SK-N-SH (cell line): ENCODE measurements at regions not wholly inside any gene's neighbourhood (a gene's known extent, or its start where the extent isn't known, plus 50 kb on each side); places are given as distances from the start of the nearest gene placed in this dataset.

ENCODE experiments used
- CTCF ChIA-PET: fragments of 300-600, 350-600 bp; formaldehyde crosslinking; extraction: SDS; loops from one replicate; lab custom pipeline; 2021; lab: Yijun Ruan, JAX
- POLR2A ChIA-PET: fragments of 350-600 bp; sonication (Branson Sonifier 250); formaldehyde crosslinking; extraction: SDS; loops from one replicate; lab custom pipeline; 2020; ENCODE audit warnings: antibody characterized with exemption, inconsistent platforms; lab: Yijun Ruan, JAX
- DNase-seq: peaks from one replicate; pipeline ENCODE4 v3.0.0; 2012
- H2AFZ ChIP-seq: fragments of 200-600 bp; sonication (generic); 2 replicates; pipeline ENCODE4 v1.8.1; 2016; ENCODE audit warnings: antibody characterized with exemption, mild to moderate bottlenecking, low read depth
- H3F3A ChIP-seq: fragments of 200-600 bp; sonication (generic); replicated peaks from 2 replicates; pipeline ENCODE3; 2016; ENCODE audit warnings: antibody characterized with exemption, mild to moderate bottlenecking; ENCODE audit not compliant: insufficient read depth
- H3K27ac ChIP-seq, 2 experiments: fragments of 200-500 bp in 1 of 2; fragments of 200-600 bp in 1 of 2; sonication (Bioruptor generic) in 1 of 2; sonication (generic), shearing (Covaris generic) in 1 of 2; 2 replicates each; pipeline versions ENCODE4 v1.5.1 to v1.6.1; 2014 to 2016; ENCODE audit warnings: low read depth in 2 of 2, inconsistent platforms in 1 of 2, low read length in 1 of 2, mild to moderate bottlenecking in 1 of 2, mixed read lengths in 1 of 2
- H3K27me3 ChIP-seq: fragments of 200-600 bp; sonication (generic), shearing (Covaris generic); 2 replicates; pipeline ENCODE4 v1.6.1; 2016; ENCODE audit warnings: mixed run types; ENCODE audit not compliant: insufficient read depth
- H3K36me3 ChIP-seq, 2 experiments: fragments of 200-500 bp in 1 of 2; fragments of 200-600 bp in 1 of 2; sonication (Bioruptor generic) in 1 of 2; sonication (generic) in 1 of 2; replicated peaks in 1 of 2; 2 replicates each; pipeline versions ENCODE3 to v1.5.1; 2014 to 2016; ENCODE audit warnings: low read length in 1 of 2, mild to moderate bottlenecking in 1 of 2; ENCODE audit not compliant: insufficient read depth in 2 of 2, control insufficient read depth in 1 of 2
- H3K4me1 ChIP-seq, 2 experiments: fragments of 200-500 bp in 1 of 2; fragments of 200-600 bp in 1 of 2; sonication (Bioruptor generic) in 1 of 2; sonication (generic), shearing (Covaris generic) in 1 of 2; 2 replicates each; pipeline versions ENCODE4 v1.5.1 to v1.6.1; 2014 to 2016; ENCODE audit warnings: low read depth in 1 of 2, low read length in 1 of 2, mixed run types in 1 of 2; ENCODE audit not compliant: insufficient read depth in 2 of 2, control insufficient read depth in 1 of 2
- H3K4me2 ChIP-seq: fragments of 200-600 bp; sonication (generic), shearing (Covaris generic); 2 replicates; pipeline ENCODE4 v1.6.1; 2017; ENCODE audit warnings: mixed run types
- H3K4me3 ChIP-seq, 2 experiments: fragments of 200-500 bp in 1 of 2; fragments of 200-600 bp in 1 of 2; sonication (Bioruptor generic) in 1 of 2; sonication (generic), shearing (Covaris generic) in 1 of 2; 2 replicates each; pipeline versions ENCODE4 v1.5.1 to v1.8.1; 2014 to 2016; ENCODE audit warnings: low read depth in 2 of 2, inconsistent platforms in 1 of 2, low read length in 1 of 2, mild to moderate bottlenecking in 1 of 2, mixed read lengths in 1 of 2, moderate library complexity in 1 of 2
- H3K79me2 ChIP-seq: fragments of 200-600 bp; sonication (generic); 2 replicates; pipeline ENCODE4 v1.8.1; 2017; ENCODE audit warnings: mild to moderate bottlenecking; ENCODE audit not compliant: insufficient read depth
- H3K9ac ChIP-seq: fragments of 200-600 bp; sonication (generic); 2 replicates; pipeline ENCODE4 v1.6.1; 2017; ENCODE audit warnings: mixed run types
- H3K9me2 ChIP-seq: fragments of 200-600 bp; sonication (generic); 2 replicates; pipeline ENCODE4 v1.6.1; 2017; ENCODE audit warnings: mixed run types
- H3K9me3 ChIP-seq: fragments of 200-600 bp; sonication (generic); 2 replicates; pipeline ENCODE4 v1.6.1; 2017; ENCODE audit warnings: mixed run types, mild to moderate bottlenecking, moderate library complexity
- H4K20me1 ChIP-seq: fragments of 200-600 bp; sonication (generic); 2 replicates; pipeline ENCODE4 v1.6.1; 2017; ENCODE audit warnings: mild to moderate bottlenecking, mixed run types; ENCODE audit not compliant: insufficient read depth
- CTCF ChIP-seq: fragments of 200-600 bp; sonication (generic); IDR thresholded peaks from 2 replicates; pipeline ENCODE4 v1.6.1; 2017; ENCODE audit warnings: antibody characterized with exemption, mild to moderate bottlenecking, moderate library complexity
- ELF1 ChIP-seq: IDR thresholded peaks from 2 replicates; pipeline ENCODE4 v1.4.0; 2012
- EP300 ChIP-seq, 2 experiments: IDR thresholded peaks; 2 replicates each; pipeline versions ENCODE4 v1.4.0 to v1.6.1; 2012; ENCODE audit warnings: borderline replicate concordance in 1 of 2, low read depth in 1 of 2, low read length in 1 of 2
- EZH2phosphoT487 ChIP-seq: fragments of 200-600 bp; sonication (generic); IDR thresholded peaks from 2 replicates; pipeline ENCODE4 v1.6.1; 2017; ENCODE audit warnings: low read depth, mixed run types, mild to moderate bottlenecking, antibody characterized with exemption, moderate library complexity, borderline replicate concordance
- GATA2 ChIP-seq: sonication (generic); formaldehyde crosslinking; IDR thresholded peaks from 2 replicates; pipeline ENCODE4 v1.5.0; 2020; ENCODE audit warnings: mild to moderate bottlenecking, missing genetic modification reagents
- MEF2A ChIP-seq: IDR thresholded peaks from 2 replicates; pipeline ENCODE4 v1.4.0; 2012; ENCODE audit warnings: low read depth, borderline replicate concordance
- NRF1 ChIP-seq: IDR thresholded peaks from 2 replicates; pipeline ENCODE4 v1.6.1; 2012; ENCODE audit warnings: low read depth, mild to moderate bottlenecking, low read length
- RFX5 ChIP-seq: IDR thresholded peaks from 2 replicates; pipeline ENCODE4 v1.6.1; 2012; ENCODE audit warnings: mild to moderate bottlenecking, improper control_type of control experiment, low read length
- RXRA ChIP-seq: IDR thresholded peaks from 2 replicates; pipeline ENCODE4 v1.4.0; 2012; ENCODE audit warnings: low read depth, mild to moderate bottlenecking, borderline replicate concordance
- TAF1 ChIP-seq: IDR thresholded peaks from 2 replicates; pipeline ENCODE4 v1.6.1; 2012; ENCODE audit warnings: low read depth, mild to moderate bottlenecking, low read length, moderate library complexity, borderline replicate concordance
- TEAD4 ChIP-seq: IDR thresholded peaks from 2 replicates; pipeline ENCODE4 v1.4.0; 2012; ENCODE audit warnings: mild to moderate bottlenecking, borderline replicate concordance; ENCODE audit not compliant: insufficient read depth
- USF2 ChIP-seq: fragments of 150-350 bp; IDR thresholded peaks from 2 replicates; pipeline ENCODE4 v1.6.1; 2017; ENCODE audit warnings: antibody characterized with exemption, low read length, low read depth, borderline replicate concordance
- YY1 ChIP-seq: IDR thresholded peaks from 2 replicates; pipeline ENCODE4 v1.4.0; 2012; ENCODE audit warnings: low read depth, mild to moderate bottlenecking
- WGBS: methylation state at CpG from one replicate; pipeline ENCODE4 v1.1.6; 2017; ENCODE audit warnings: low lambda C conversion rate; 5-methylcytosine and 5-hydroxymethylcytosine counted together
- TF ChIP-seq, protein P1 (sequence below): IDR thresholded peaks from 2 replicates; pipeline ENCODE4 v1.4.0; 2012; ENCODE audit warnings: low read depth
- TF ChIP-seq, protein P2 (sequence below): IDR thresholded peaks from 2 replicates; pipeline ENCODE4 v1.4.0; 2012; ENCODE audit warnings: low read depth, borderline replicate concordance
- TF ChIP-seq, protein P3 (sequence below): IDR thresholded peaks from 2 replicates; pipeline ENCODE4; 2012

DNA sequence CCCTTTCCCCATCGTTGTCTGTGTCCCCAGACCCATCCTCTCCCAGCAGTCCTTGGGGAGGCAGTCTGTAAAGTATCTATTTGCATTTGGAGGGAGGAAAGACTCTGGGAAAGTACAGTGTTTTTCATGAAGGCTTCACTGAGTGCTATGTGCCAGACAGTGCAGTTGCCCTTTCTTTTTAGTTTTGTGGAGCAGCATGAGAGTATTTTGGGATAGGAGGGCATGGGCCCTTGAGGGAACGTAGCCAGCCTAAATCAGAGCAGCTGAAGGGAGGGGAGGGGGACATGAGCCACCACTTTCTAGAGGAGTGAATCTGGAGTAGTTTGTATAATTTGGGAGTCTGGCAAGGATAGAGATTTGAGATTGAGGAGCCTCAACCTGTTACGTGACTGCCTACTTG is 404.0 kb upstream of the KAZN start:
- Histone ChIP-seq H2AFZ (no peak overlapping the region), H3K9me2 (no peaks in the 10 kb centered on the region), H3F3A (no peaks in the 10 kb centered on the region), H3K4me3 (no peak overlapping the region), H3K27ac (no peak overlapping the region), H4K20me1 (no peaks in the 10 kb centered on the region), H3K4me2 (no peak overlapping the region), H3K79me2 (no peaks in the 10 kb centered on the region), H3K9ac (no peak overlapping the region), H3K9me3 (no peaks in the 10 kb centered on the region), H3K4me1 (no peaks in the 10 kb centered on the region), H3K36me3 (no peaks in the 10 kb centered on the region), H3K27me3 (no peaks in the 10 kb centered on the region)
- CTCF ChIA-PET: no interaction called here
- TF ChIP-seq NRF1: no peak
- TF ChIP-seq, protein P1, sequence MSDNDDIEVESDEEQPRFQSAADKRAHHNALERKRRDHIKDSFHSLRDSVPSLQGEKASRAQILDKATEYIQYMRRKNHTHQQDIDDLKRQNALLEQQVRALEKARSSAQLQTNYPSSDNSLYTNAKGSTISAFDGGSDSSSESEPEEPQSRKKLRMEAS: no peak
- no peak for TF ChIP-seq MEF2A
- TF ChIP-seq TEAD4: no peak
- TF ChIP-seq EP300 (IDR thresholded peaks at IDR 0.05; ENCODE audit: borderline replicate concordance in 1 of 2, low read depth in 1 of 2, low read length in 1 of 2): no peak
- no peak for DNase-seq
- POLR2A ChIA-PET: no interaction called here
- WGBS: 2% methylated on average over 3 of the region's 3 CpGs

GRCh38 chr1:14205066-14205465 is 393.4 kb upstream of the KAZN start:
- Histone ChIP-seq H3K9me3 (no peaks in the 10 kb centered on the region), H2AFZ (no peak overlapping the region), H3K36me3 (no peaks in the 10 kb centered on the region), H3K9me2 (no peaks in the 10 kb centered on the region), H3K9ac (no peak overlapping the region), H3F3A (no peaks in the 10 kb centered on the region), H3K79me2 (no peaks in the 10 kb centered on the region), H4K20me1 (no peaks in the 10 kb centered on the region), H3K4me2 (no peak overlapping the region), H3K4me3 (no peak overlapping the region)
- ChIA-PET CTCF (no interaction called here), POLR2A (no interaction called here)
- 14% methylated on average over 1 of the region's 1 CpG for WGBS
- DNase-seq: no peak
- TF ChIP-seq, protein P2, sequence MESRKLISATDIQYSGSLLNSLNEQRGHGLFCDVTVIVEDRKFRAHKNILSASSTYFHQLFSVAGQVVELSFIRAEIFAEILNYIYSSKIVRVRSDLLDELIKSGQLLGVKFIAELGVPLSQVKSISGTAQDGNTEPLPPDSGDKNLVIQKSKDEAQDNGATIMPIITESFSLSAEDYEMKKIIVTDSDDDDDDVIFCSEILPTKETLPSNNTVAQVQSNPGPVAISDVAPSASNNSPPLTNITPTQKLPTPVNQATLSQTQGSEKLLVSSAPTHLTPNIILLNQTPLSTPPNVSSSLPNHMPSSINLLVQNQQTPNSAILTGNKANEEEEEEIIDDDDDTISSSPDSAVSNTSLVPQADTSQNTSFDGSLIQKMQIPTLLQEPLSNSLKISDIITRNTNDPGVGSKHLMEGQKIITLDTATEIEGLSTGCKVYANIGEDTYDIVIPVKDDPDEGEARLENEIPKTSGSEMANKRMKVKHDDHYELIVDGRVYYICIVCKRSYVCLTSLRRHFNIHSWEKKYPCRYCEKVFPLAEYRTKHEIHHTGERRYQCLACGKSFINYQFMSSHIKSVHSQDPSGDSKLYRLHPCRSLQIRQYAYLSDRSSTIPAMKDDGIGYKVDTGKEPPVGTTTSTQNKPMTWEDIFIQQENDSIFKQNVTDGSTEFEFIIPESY: no peak
- TF ChIP-seq, all 33 proteins: peak for 0
- H3K27me3 ChIP-seq: no peaks in the 10 kb centered on the region
- no peaks in the 10 kb centered on the region for H3K4me1 ChIP-seq
- H3K27ac ChIP-seq: no peak overlapping the region

GRCh38 chr1:14215151-14215550 is 383.3 kb upstream of the KAZN start:
- no peaks in the 10 kb centered on the region for H3K27me3 ChIP-seq
- no peaks in the 10 kb centered on the region for H3K36me3 ChIP-seq
- H3K9me3 ChIP-seq: no peaks in the 10 kb centered on the region; the same call in 1 of the 2 replicates
- H3K27ac ChIP-seq: no peak overlapping the region
- no peaks in the 10 kb centered on the region for H4K20me1 ChIP-seq
- ChIA-PET CTCF (interaction anchor here (1.4 kb wide), 1 partner anchor 9 kb away, joined by 5 read pairs; no protein-coding TSS in a partner anchor), POLR2A (no interaction called here)
- no peaks in the 10 kb centered on the region for H3F3A ChIP-seq
- no peak overlapping the region for H3K4me2 ChIP-seq
- H3K79me2 ChIP-seq: no peaks in the 10 kb centered on the region
- DNase-seq: no peak
- H2AFZ ChIP-seq: no peak overlapping the region
- H3K9me2 ChIP-seq: no peaks in the 10 kb centered on the region
- H3K4me1 ChIP-seq: no peaks in the 10 kb centered on the region
- H3K4me3 ChIP-seq: no peak overlapping the region
- H3K9ac ChIP-seq: no peak overlapping the region
- TF ChIP-seq MEF2A (no peak), YY1 (no peak), TAF1 (no peak), CTCF (no peak), EZH2phosphoT487 (no peak), GATA2 (no peak), USF2 (no peak), EP300 (IDR thresholded peaks at IDR 0.05; ENCODE audit: borderline replicate concordance in 1 of 2, low read depth in 1 of 2, low read length in 1 of 2) (no peak), RXRA (no peak), RFX5 (no peak), ELF1 (no peak)
- TF ChIP-seq, protein P3, sequence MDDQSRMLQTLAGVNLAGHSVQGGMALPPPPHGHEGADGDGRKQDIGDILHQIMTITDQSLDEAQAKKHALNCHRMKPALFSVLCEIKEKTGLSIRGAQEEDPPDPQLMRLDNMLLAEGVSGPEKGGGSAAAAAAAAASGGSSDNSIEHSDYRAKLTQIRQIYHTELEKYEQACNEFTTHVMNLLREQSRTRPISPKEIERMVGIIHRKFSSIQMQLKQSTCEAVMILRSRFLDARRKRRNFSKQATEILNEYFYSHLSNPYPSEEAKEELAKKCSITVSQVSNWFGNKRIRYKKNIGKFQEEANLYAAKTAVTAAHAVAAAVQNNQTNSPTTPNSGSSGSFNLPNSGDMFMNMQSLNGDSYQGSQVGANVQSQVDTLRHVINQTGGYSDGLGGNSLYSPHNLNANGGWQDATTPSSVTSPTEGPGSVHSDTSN: no peak
- TF ChIP-seq, protein P1: no peak
